ENCODE measurements at regions not wholly inside any gene's neighbourhood (a gene's known extent, or its start where the extent isn't known, plus 50 kb on each side); places are given as distances from the start of the nearest gene placed in this dataset.
"Not testable (repeated sequence)": the region's sequence is repeated elsewhere in the genome, so short reads cannot be mapped to it uniquely, and the experiment has no call there.

DNA sequence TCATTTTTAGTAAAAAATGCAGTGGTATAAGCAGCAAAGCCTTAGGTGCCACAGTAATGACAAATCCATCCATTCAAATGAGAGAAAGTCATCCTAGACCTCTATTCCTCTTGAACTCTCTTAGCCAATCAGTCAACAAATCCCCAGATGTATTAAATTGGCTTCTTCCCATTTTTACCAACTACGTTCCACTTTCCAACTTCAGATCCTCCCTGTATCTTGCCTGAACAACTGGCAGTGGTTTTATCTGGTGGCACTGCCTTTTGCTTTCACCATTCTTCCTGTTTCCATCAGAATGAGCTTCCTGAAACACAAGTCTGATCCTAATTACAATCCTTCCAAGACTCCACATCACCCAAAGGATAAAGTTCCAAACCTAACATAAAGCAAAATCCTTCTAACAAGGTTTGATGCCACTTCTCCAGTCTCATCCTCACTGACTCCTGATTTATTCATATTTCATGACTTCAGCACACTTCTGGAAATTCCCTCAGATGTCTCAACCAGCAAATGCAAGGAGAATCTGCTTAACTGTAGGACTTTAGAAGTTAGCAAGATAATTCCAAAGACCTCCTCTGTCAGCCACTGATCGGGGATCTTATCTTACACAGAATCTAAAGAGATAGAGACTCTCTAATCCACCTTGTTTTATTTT is 69.8 kb upstream of the SLC4A7 start:
- no peak overlapping the region for H3K4me2 ChIP-seq (ENCODE audit: low read length)
- H3K9me3 ChIP-seq (ENCODE audit: control insufficient read depth, insufficient read depth, low read length), result no peaks in the 10 kb centered on the region
- no peak overlapping the region for H3K4me3 ChIP-seq (ENCODE audit: low read length)
- H3K4me1 ChIP-seq (ENCODE audit: control insufficient read depth, low read length), result no peaks in the 10 kb centered on the region
- TF ChIP-seq EZH2phosphoT487 (IDR thresholded peaks at IDR 0.05; ENCODE audit: borderline replicate concordance, low read length), result no peak
- TF ChIP-seq, protein P1, sequence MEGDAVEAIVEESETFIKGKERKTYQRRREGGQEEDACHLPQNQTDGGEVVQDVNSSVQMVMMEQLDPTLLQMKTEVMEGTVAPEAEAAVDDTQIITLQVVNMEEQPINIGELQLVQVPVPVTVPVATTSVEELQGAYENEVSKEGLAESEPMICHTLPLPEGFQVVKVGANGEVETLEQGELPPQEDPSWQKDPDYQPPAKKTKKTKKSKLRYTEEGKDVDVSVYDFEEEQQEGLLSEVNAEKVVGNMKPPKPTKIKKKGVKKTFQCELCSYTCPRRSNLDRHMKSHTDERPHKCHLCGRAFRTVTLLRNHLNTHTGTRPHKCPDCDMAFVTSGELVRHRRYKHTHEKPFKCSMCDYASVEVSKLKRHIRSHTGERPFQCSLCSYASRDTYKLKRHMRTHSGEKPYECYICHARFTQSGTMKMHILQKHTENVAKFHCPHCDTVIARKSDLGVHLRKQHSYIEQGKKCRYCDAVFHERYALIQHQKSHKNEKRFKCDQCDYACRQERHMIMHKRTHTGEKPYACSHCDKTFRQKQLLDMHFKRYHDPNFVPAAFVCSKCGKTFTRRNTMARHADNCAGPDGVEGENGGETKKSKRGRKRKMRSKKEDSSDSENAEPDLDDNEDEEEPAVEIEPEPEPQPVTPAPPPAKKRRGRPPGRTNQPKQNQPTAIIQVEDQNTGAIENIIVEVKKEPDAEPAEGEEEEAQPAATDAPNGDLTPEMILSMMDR (IDR thresholded peaks at IDR 0.05; ENCODE audit: low read depth, low read length, poor library complexity, severe bottlenecking), result no peak
- no peaks in the 10 kb centered on the region for H3K27me3 ChIP-seq (ENCODE audit: control insufficient read depth, low read length)
- no peaks in the 10 kb centered on the region for H3K9me2 ChIP-seq (replicated peaks; ENCODE audit: control insufficient read depth, low read length)
- H3F3A ChIP-seq (ENCODE audit: control insufficient read depth, insufficient read depth), result no peaks in the 10 kb centered on the region
- no peak overlapping the region for H3K27ac ChIP-seq (ENCODE audit: low read depth, low read length)
- H3K36me3 ChIP-seq (ENCODE audit: control insufficient read depth, low read length), result no peaks in the 10 kb centered on the region
- no peaks in the 10 kb centered on the region for H4K20me1 ChIP-seq (ENCODE audit: control insufficient read depth, insufficient read depth, low read depth, low read length)
- H3K79me2 ChIP-seq (ENCODE audit: control insufficient read depth, low read length), result no peaks in the 10 kb centered on the region

DNA sequence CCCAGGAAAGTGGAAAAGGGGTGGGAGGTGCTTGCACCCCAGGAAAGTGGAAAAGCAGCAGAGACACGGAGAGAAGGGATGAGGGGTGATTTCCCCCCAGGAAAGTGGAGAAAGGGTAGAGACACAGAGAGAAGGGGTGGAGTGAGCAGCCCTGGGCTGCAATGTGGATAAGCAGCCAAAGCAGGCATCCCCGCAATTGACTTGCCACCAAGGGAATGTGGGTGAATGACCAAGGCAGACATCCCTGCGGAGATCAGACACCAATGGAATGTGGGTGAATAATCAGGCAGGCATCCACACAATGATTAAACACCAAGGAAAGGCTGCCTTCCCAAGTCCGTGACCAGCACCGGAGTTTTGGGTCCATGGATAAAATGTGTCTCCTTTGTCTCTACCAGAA is 68.5 kb upstream of the SLC4A7 start:
- H3K4me2 ChIP-seq (ENCODE audit: low read length); H3K4me3 ChIP-seq (ENCODE audit: low read length); H3K27me3 ChIP-seq (ENCODE audit: control insufficient read depth, low read length); H3K4me1 ChIP-seq (ENCODE audit: control insufficient read depth, low read length); H3K27ac ChIP-seq (ENCODE audit: low read depth, low read length); H3K79me2 ChIP-seq (ENCODE audit: control insufficient read depth, low read length); H4K20me1 ChIP-seq (ENCODE audit: control insufficient read depth, insufficient read depth, low read depth, low read length); H3K36me3 ChIP-seq (ENCODE audit: control insufficient read depth, low read length); H3K9me2 ChIP-seq (replicated peaks; ENCODE audit: control insufficient read depth, low read length); H3F3A ChIP-seq (ENCODE audit: control insufficient read depth, insufficient read depth); H3K9me3 ChIP-seq (ENCODE audit: control insufficient read depth, insufficient read depth, low read length): not testable (repeated sequence)

DNA sequence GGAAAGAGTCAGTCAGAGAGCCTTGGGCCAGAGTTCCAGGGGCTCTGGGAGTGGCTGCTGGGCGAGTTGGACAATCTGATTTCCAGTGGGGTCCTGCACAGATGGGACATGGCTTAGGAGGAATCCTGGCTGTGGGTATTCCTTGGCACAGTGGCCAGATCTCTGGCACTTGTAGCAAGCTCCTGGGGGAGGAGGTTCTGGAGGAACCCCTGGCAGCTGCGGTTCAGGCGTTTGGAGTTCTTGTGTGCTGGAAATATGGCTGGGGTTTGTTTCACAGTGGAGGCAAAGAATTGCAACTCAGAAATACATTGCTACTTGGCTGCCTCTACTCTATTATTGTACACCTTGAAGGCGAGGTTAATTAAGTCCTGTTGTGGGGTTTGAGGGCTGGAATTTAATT is 67.2 kb upstream of the SLC4A7 start:
- not testable (repeated sequence) for H3K9me3 ChIP-seq (ENCODE audit: control insufficient read depth, insufficient read depth, low read length); H3K4me1 ChIP-seq (ENCODE audit: control insufficient read depth, low read length); H3K4me2 ChIP-seq (ENCODE audit: low read length); H3K9me2 ChIP-seq (replicated peaks; ENCODE audit: control insufficient read depth, low read length); H3K79me2 ChIP-seq (ENCODE audit: control insufficient read depth, low read length); H4K20me1 ChIP-seq (ENCODE audit: control insufficient read depth, insufficient read depth, low read depth, low read length); H3F3A ChIP-seq (ENCODE audit: control insufficient read depth, insufficient read depth); H3K36me3 ChIP-seq (ENCODE audit: control insufficient read depth, low read length); H3K27ac ChIP-seq (ENCODE audit: low read depth, low read length); H3K4me3 ChIP-seq (ENCODE audit: low read length); H3K27me3 ChIP-seq (ENCODE audit: control insufficient read depth, low read length)

DNA sequence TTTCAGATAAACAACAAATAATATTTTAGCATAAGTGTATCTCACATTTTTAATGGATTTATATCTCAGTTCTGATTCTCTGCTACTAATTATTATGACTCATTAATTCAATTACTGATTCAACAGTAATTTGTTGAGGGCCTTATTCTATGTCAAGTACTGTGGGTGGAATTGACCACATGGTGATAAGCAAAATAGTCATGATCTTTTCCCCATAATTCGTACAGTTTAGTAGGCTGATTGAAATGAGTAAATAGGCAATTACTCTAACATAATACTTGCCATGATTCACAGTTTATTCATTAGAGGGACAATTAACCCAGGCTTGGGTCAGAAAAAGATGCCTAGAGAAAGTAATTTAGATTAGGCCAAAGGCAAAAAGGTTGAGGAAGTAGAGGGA is 60.9 kb upstream of the SLC4A7 start:
- Histone ChIP-seq H3K4me2 (ENCODE audit: low read length) (no peak overlapping the region), H4K20me1 (ENCODE audit: control insufficient read depth, insufficient read depth, low read depth, low read length) (no peaks in the 10 kb centered on the region)

More for the DNA sequence above, 60.9 kb upstream of the SLC4A7 start:
- Histone ChIP-seq H3F3A (ENCODE audit: control insufficient read depth, insufficient read depth) (no peaks in the 10 kb centered on the region), H3K4me3 (ENCODE audit: low read length) (no peak overlapping the region), H3K9me2 (replicated peaks; ENCODE audit: control insufficient read depth, low read length) (no peaks in the 10 kb centered on the region), H3K27me3 (ENCODE audit: control insufficient read depth, low read length) (no peaks in the 10 kb centered on the region), H3K79me2 (ENCODE audit: control insufficient read depth, low read length) (no peaks in the 10 kb centered on the region), H3K36me3 (ENCODE audit: control insufficient read depth, low read length) (no peaks in the 10 kb centered on the region), H3K4me1 (ENCODE audit: control insufficient read depth, low read length) (no peaks in the 10 kb centered on the region), H3K27ac (ENCODE audit: low read depth, low read length) (no peak overlapping the region), H3K9me3 (ENCODE audit: control insufficient read depth, insufficient read depth, low read length) (no peaks in the 10 kb centered on the region)
- no peak for TF ChIP-seq EZH2phosphoT487 (IDR thresholded peaks at IDR 0.05; ENCODE audit: borderline replicate concordance, low read length)
- TF ChIP-seq, protein P1 (IDR thresholded peaks at IDR 0.05; ENCODE audit: low read depth, low read length, poor library complexity, severe bottlenecking), result no peak
